Type B pancreatic cell (in vitro differentiated cells): ENCODE measurements at regions not wholly inside any gene's neighbourhood (a gene's known extent, or its start where the extent isn't known, plus 50 kb on each side); places are given as distances from the start of the nearest gene placed in this dataset.

Experiments used
- DNase-seq: peaks from one replicate; pipeline ENCODE4 v3.0.0; 2021; ENCODE audit warnings: mixed read lengths; ENCODE audit not compliant: unreplicated experiment; ENCODE audit errors: extremely low spot score
- H3K27ac Mint-ChIP-seq: 2 replicates; pipeline ENCODE4 v1.8.0; 2021; ENCODE audit warnings: mild to moderate bottlenecking, mixed read lengths
- H3K27me3 Mint-ChIP-seq: 2 replicates; pipeline ENCODE4 v1.8.0; 2021; ENCODE audit warnings: mixed read lengths
- H3K36me3 Mint-ChIP-seq: 2 replicates; pipeline ENCODE4 v1.8.0; 2021; ENCODE audit warnings: mixed read lengths
- H3K4me1 Mint-ChIP-seq: one replicate; pipeline ENCODE4 v1.8.0; 2021; ENCODE audit warnings: mixed read lengths; ENCODE audit not compliant: unreplicated experiment
- H3K4me3 Mint-ChIP-seq: 2 replicates; pipeline ENCODE4 v1.8.0; 2021; ENCODE audit warnings: mild to moderate bottlenecking, mixed read lengths
- H3K9me3 Mint-ChIP-seq: 2 replicates; pipeline ENCODE4 v1.8.0; 2021; ENCODE audit warnings: mixed read lengths
- TF ChIP-seq, protein P1 (sequence below): fragments of 200-600 bp; sonication (generic); conservative IDR thresholded peaks from 2 replicates; pipeline ENCODE4 v1.5.0; 2021; ENCODE audit warnings: antibody characterized with exemption, mild to moderate bottlenecking

GRCh38 chr11:93902921-93903320 is 52.5 kb upstream of the VSTM5 start:
- Mint-ChIP-seq H3K4me3 (no peak overlapping the region), H3K4me1 (peaks cover 7% of the 10 kb centered on the region), H3K27ac (no peak overlapping the region), H3K36me3 (no peaks in the 10 kb centered on the region), H3K27me3 (peaks cover 74% of the 10 kb centered on the region), H3K9me3 (peaks cover 5% of the 10 kb centered on the region)
- no peak for DNase-seq
- TF ChIP-seq, protein P1, sequence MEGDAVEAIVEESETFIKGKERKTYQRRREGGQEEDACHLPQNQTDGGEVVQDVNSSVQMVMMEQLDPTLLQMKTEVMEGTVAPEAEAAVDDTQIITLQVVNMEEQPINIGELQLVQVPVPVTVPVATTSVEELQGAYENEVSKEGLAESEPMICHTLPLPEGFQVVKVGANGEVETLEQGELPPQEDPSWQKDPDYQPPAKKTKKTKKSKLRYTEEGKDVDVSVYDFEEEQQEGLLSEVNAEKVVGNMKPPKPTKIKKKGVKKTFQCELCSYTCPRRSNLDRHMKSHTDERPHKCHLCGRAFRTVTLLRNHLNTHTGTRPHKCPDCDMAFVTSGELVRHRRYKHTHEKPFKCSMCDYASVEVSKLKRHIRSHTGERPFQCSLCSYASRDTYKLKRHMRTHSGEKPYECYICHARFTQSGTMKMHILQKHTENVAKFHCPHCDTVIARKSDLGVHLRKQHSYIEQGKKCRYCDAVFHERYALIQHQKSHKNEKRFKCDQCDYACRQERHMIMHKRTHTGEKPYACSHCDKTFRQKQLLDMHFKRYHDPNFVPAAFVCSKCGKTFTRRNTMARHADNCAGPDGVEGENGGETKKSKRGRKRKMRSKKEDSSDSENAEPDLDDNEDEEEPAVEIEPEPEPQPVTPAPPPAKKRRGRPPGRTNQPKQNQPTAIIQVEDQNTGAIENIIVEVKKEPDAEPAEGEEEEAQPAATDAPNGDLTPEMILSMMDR = no peak

- H3K27me3 Mint-ChIP-seq = peaks cover 63% of the 10 kb centered on the region
Observed at GRCh38 chr11:93903989-93904388, 53.6 kb upstream of the VSTM5 start.

GRCh38 chr11:93904716-93905115 is 54.3 kb upstream of the VSTM5 start:
- Mint-ChIP-seq H3K27me3 (peaks cover 57% of the 10 kb centered on the region), H3K9me3 (peaks cover 5% of the 10 kb centered on the region), H3K4me1 (peaks cover 7% of the 10 kb centered on the region), H3K36me3 (no peaks in the 10 kb centered on the region), H3K4me3 (no peak overlapping the region), H3K27ac (no peak overlapping the region)
- no peak for DNase-seq
- TF ChIP-seq, protein P1 = no peak

More at GRCh38 chr11:93903989-93904388, 53.6 kb upstream of the VSTM5 start:
- Mint-ChIP-seq H3K4me1 (peaks cover 7% of the 10 kb centered on the region), H3K27ac (no peak overlapping the region), H3K4me3 (no peak overlapping the region), H3K36me3 (no peaks in the 10 kb centered on the region), H3K9me3 (peaks cover 5% of the 10 kb centered on the region)
- TF ChIP-seq, protein P1 = no peak
- DNase-seq = no peak

DNA sequence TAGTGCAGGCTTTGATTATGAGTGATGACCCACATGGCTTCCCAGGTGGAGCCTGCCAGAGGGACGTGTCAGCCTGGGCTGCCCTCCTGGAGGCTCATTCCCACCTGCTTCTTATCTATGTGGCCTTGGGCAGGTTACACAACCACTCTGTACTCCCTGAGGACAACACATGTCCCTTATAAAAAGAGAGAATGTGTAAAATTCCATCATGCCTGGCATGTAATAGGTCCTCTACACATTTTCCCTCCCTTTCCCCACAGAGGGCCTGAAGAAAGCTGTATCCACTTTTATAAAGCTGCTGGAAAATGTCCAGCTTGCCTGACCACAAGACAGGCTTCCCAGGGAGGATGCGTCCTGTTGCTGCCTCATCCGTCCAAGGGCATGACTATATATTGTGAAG is 55.0 kb upstream of the VSTM5 start:
- TF ChIP-seq, protein P1 = no peak
- Mint-ChIP-seq H3K9me3 (peaks cover 5% of the 10 kb centered on the region), H3K4me3 (no peak overlapping the region), H3K36me3 (no peaks in the 10 kb centered on the region), H3K27me3 (peaks cover 51% of the 10 kb centered on the region), H3K27ac (no peak overlapping the region), H3K4me1 (peaks cover 7% of the 10 kb centered on the region)
- DNase-seq = no peak

DNA sequence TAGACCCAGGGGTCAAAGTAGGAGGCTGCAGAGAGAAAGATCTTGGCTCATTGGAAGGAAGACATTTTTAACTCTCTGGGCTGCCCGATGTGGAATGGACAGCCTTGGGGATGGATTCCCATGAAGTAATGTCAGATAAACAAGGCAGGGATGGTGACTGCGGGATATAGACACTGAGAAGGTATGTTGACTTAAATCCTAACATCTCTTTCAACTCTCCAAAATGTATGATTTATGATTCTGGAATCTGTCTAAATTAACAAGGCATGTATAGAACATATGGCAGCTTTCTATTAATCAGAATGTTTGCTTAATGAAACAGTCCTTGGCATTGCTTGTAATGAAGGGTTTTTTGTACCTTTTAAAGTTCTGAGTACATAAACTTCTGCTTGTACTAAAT is 56.1 kb upstream of the VSTM5 start:
- H3K4me1 Mint-ChIP-seq = peaks cover 7% of the 10 kb centered on the region
- H3K27ac Mint-ChIP-seq = no peak overlapping the region
- H3K4me3 Mint-ChIP-seq = no peak overlapping the region
- TF ChIP-seq, protein P1 = no peak
- DNase-seq = no peak
- peaks cover 5% of the 10 kb centered on the region for H3K9me3 Mint-ChIP-seq
- H3K27me3 Mint-ChIP-seq = peaks cover 46% of the 10 kb centered on the region
- no peaks in the 10 kb centered on the region for H3K36me3 Mint-ChIP-seq

DNA sequence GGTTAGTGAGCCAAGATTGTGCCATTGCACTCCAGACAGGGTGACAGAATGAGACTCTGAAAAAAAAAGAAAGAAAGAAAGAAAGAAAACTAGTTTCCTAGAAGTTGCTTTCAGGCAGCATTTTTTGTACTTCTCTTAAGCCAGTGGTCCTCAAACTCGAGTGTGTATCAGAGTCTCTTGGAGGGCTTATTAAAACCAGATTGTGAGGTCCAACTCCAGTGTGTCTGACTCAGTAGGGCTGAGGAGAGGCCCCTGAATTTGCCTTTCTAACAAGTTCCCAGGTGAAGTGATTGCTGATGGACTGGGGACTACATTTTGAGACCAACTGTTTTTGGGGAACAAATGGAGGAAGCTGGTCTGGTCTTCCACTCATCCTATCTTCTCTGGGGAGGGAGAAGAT is 57.5 kb upstream of the VSTM5 start:
- Mint-ChIP-seq H3K36me3 (no peaks in the 10 kb centered on the region), H3K9me3 (peaks cover 5% of the 10 kb centered on the region), H3K4me1 (peaks cover 7% of the 10 kb centered on the region), H3K27ac (no peak overlapping the region), H3K27me3 (peaks cover 40% of the 10 kb centered on the region), H3K4me3 (no peak overlapping the region)
- DNase-seq = no peak
- TF ChIP-seq, protein P1 = no peak
